ENCODE measurements at regions not wholly inside any gene's neighbourhood (a gene's known extent, or its start where the extent isn't known, plus 50 kb on each side); places are given as distances from the start of the nearest gene placed in this dataset.

- peak; percentile 60 for TF ChIP-seq RAD21 (IDR thresholded peaks at IDR 0.05; ENCODE audit: low read depth)
These were observed 125.9 kb upstream of the RRN3 start for GRCh38 chr16:15219679-15220615.

All from Ishikawa (cell line).